ENCODE measurements at regions not wholly inside any gene's neighbourhood (a gene's known extent, or its start where the extent isn't known, plus 50 kb on each side); places are given as distances from the start of the nearest gene placed in this dataset.

- no peaks in the 10 kb centered on the region for H3K9me3 ChIP-seq (ENCODE audit: low read depth)
These were observed 539.6 kb downstream of the MED13L start for GRCh38 chr12:115737895-115738294.

GRCh38 chr12:115736360-115736759 is 541.1 kb downstream of the MED13L start:
- Histone ChIP-seq H3K27ac (no peak overlapping the region), H3K9me3 (ENCODE audit: low read depth) (no peaks in the 10 kb centered on the region), H4K20me1 (ENCODE audit: insufficient read depth) (no peaks in the 10 kb centered on the region), H2AFZ (no peak overlapping the region), H3K4me1 (ENCODE audit: insufficient read depth) (no peaks in the 10 kb centered on the region), H3K9ac (no peak overlapping the region), H3K27me3 (replicated peaks; ENCODE audit: insufficient read depth) (no peaks in the 10 kb centered on the region; the same call in 1 of the 2 replicates), H3K4me2 (ENCODE audit: unreplicated experiment) (no peak overlapping the region), H3K9me2 (ENCODE audit: insufficient read depth) (no peaks in the 10 kb centered on the region), H3K79me2 (ENCODE audit: insufficient read depth) (no peaks in the 10 kb centered on the region), H3K4me3 (no peak overlapping the region), H3K36me3 (ENCODE audit: low read depth) (no peaks in the 10 kb centered on the region), H3F3A (ENCODE audit: insufficient read depth) (no peaks in the 10 kb centered on the region)
- WGBS, 2 experiments (ENCODE audit: low coverage in 1 of 2, low lambda C conversion rate in 2 of 2, missing lambda C conversion rate in 2 of 2): 67 to 68% methylated on average over 3 of the region's 3 CpGs
- in situ Hi-C loops (cut with MboI): no loop called here
- TF ChIP-seq EZH2phosphoT487 (IDR thresholded peaks at IDR 0.05; ENCODE audit: insufficient read depth, low read depth) (no peak), EZH2 (IDR thresholded peaks at IDR 0.05; ENCODE audit: insufficient read depth, poor library complexity, severe bottlenecking) (no peak)
- no peak for DNase-seq

More at GRCh38 chr12:115737895-115738294, 539.6 kb downstream of the MED13L start:
- Histone ChIP-seq H3F3A (ENCODE audit: insufficient read depth) (no peaks in the 10 kb centered on the region), H3K4me2 (ENCODE audit: unreplicated experiment) (no peak overlapping the region), H3K79me2 (ENCODE audit: insufficient read depth) (no peaks in the 10 kb centered on the region), H4K20me1 (ENCODE audit: insufficient read depth) (no peaks in the 10 kb centered on the region), H3K27me3 (replicated peaks; ENCODE audit: insufficient read depth) (no peaks in the 10 kb centered on the region; the same call in 1 of the 2 replicates), H3K9ac (no peak overlapping the region), H3K9me2 (ENCODE audit: insufficient read depth) (no peaks in the 10 kb centered on the region), H2AFZ (no peak overlapping the region), H3K4me3 (no peak overlapping the region), H3K27ac (no peak overlapping the region), H3K4me1 (ENCODE audit: insufficient read depth) (no peaks in the 10 kb centered on the region), H3K36me3 (ENCODE audit: low read depth) (no peaks in the 10 kb centered on the region)
- no peak for DNase-seq
- in situ Hi-C loops (cut with MboI): no loop called here
- TF ChIP-seq EZH2phosphoT487 (IDR thresholded peaks at IDR 0.05; ENCODE audit: insufficient read depth, low read depth) (no peak), EZH2 (IDR thresholded peaks at IDR 0.05; ENCODE audit: insufficient read depth, poor library complexity, severe bottlenecking) (no peak)
- 68 to 71% methylated on average over 2 of the region's 2 CpGs for WGBS, 2 experiments (ENCODE audit: low coverage in 1 of 2, low lambda C conversion rate in 2 of 2, missing lambda C conversion rate in 2 of 2)

GRCh38 chr12:115730975-115731541 is 546.4 kb downstream of the MED13L start:
- no peaks in the 10 kb centered on the region for H3K4me1 ChIP-seq (ENCODE audit: insufficient read depth)
- DNase-seq: no peak
- H3K9me2 ChIP-seq (ENCODE audit: insufficient read depth): no peaks in the 10 kb centered on the region
- H4K20me1 ChIP-seq (ENCODE audit: insufficient read depth): no peaks in the 10 kb centered on the region
- 18 to 24% methylated on average over 4 of the region's 4 CpGs for WGBS, 2 experiments (ENCODE audit: low coverage in 1 of 2, low lambda C conversion rate in 2 of 2, missing lambda C conversion rate in 2 of 2)
- no peaks in the 10 kb centered on the region for H3K36me3 ChIP-seq (ENCODE audit: low read depth)
- no peak overlapping the region for H3K27ac ChIP-seq
- H3K4me2 ChIP-seq (ENCODE audit: unreplicated experiment): no peak overlapping the region
- H3K9me3 ChIP-seq (ENCODE audit: low read depth): no peaks in the 10 kb centered on the region
- in situ Hi-C loops (cut with MboI): no loop called here
- H3K9ac ChIP-seq: no peak overlapping the region
- no peaks in the 10 kb centered on the region for H3F3A ChIP-seq (ENCODE audit: insufficient read depth)
- H2AFZ ChIP-seq: no peak overlapping the region
- H3K79me2 ChIP-seq (ENCODE audit: insufficient read depth): no peaks in the 10 kb centered on the region
- H3K4me3 ChIP-seq: no peak overlapping the region
- TF ChIP-seq EZH2 (IDR thresholded peaks at IDR 0.05; ENCODE audit: insufficient read depth, poor library complexity, severe bottlenecking) (no peak), EZH2phosphoT487 (IDR thresholded peaks at IDR 0.05; ENCODE audit: insufficient read depth, low read depth) (no peak)
- no peaks in the 10 kb centered on the region; the same call in 1 of the 2 replicates for H3K27me3 ChIP-seq (replicated peaks; ENCODE audit: insufficient read depth)

- Histone ChIP-seq H3F3A (ENCODE audit: insufficient read depth) (no peaks in the 10 kb centered on the region), H3K9ac (no peak overlapping the region), H4K20me1 (ENCODE audit: insufficient read depth) (no peaks in the 10 kb centered on the region), H3K9me3 (ENCODE audit: low read depth) (no peaks in the 10 kb centered on the region), H3K79me2 (ENCODE audit: insufficient read depth) (no peaks in the 10 kb centered on the region), H3K9me2 (ENCODE audit: insufficient read depth) (no peaks in the 10 kb centered on the region), H3K4me2 (ENCODE audit: unreplicated experiment) (no peak overlapping the region), H3K36me3 (ENCODE audit: low read depth) (no peaks in the 10 kb centered on the region), H2AFZ (no peak overlapping the region), H3K27me3 (replicated peaks; ENCODE audit: insufficient read depth) (no peaks in the 10 kb centered on the region; the same call in 1 of the 2 replicates), H3K4me1 (ENCODE audit: insufficient read depth) (no peaks in the 10 kb centered on the region), H3K27ac (no peak overlapping the region), H3K4me3 (no peak overlapping the region)
- in situ Hi-C loops (cut with MboI): no loop called here
- DNase-seq: no peak
- WGBS, 2 experiments (ENCODE audit: low coverage in 1 of 2, low lambda C conversion rate in 2 of 2, missing lambda C conversion rate in 2 of 2): 66% methylated on average over 5 of the region's 5 CpGs
- TF ChIP-seq EZH2 (IDR thresholded peaks at IDR 0.05; ENCODE audit: insufficient read depth, poor library complexity, severe bottlenecking) (no peak), EZH2phosphoT487 (IDR thresholded peaks at IDR 0.05; ENCODE audit: insufficient read depth, low read depth) (no peak)
These were observed 550.8 kb downstream of the MED13L start for GRCh38 chr12:115726691-115727090.

All from GM23248 (cell line).